ENCODE measurements at regions not wholly inside any gene's neighbourhood (a gene's known extent, or its start where the extent isn't known, plus 50 kb on each side); places are given as distances from the start of the nearest gene placed in this dataset.

GRCh38 chr3:190926619-190927018 lies 64.1 kb upstream of the GMNC start:
- H3K9me3 Mint-ChIP-seq, result no peaks in the 10 kb centered on the region
- no peak overlapping the region for H3K27ac Mint-ChIP-seq
- no peaks in the 10 kb centered on the region for H3K36me3 Mint-ChIP-seq (ENCODE audit: low read depth)
- peaks cover 1% of the 10 kb centered on the region for H3K27me3 Mint-ChIP-seq (ENCODE audit: insufficient read depth)
- no peak overlapping the region for H3K4me3 Mint-ChIP-seq
- DNase-seq, result no peak
- no peaks in the 10 kb centered on the region for H3K4me1 Mint-ChIP-seq (ENCODE audit: low read depth)
- TF ChIP-seq CTCF (IDR thresholded peaks at IDR 0.05), result no peak

DNA sequence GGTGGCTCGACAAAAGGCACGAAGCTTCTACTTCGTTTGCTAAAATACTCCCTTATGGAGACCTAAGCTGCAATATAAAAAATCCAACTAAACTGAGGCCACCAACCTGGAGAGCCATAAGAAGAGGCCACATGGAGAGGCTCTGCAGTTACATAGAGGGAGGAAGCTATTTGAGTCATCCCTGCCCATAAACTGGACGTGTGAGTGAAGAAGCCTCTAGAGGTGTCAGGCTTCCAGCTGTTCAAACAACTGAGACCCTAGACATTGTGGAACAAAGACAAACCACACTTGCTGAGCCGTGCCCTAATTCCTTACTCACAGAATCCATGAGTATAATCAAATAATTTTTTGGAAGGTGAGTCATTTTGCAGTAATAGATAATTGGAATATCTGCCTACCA lies 50.2 kb upstream of the GMNC start:
- Mint-ChIP-seq H3K4me3 (no peak overlapping the region), H3K9me3 (no peaks in the 10 kb centered on the region), H3K27ac (no peak overlapping the region), H3K4me1 (ENCODE audit: low read depth) (no peaks in the 10 kb centered on the region), H3K36me3 (ENCODE audit: low read depth) (no peaks in the 10 kb centered on the region), H3K27me3 (ENCODE audit: insufficient read depth) (no peaks in the 10 kb centered on the region)
- no peak for TF ChIP-seq CTCF (IDR thresholded peaks at IDR 0.05)
- DNase-seq, result no peak

Data from HFFc6 (cell line).